GM10266 (cell line): ENCODE measurements at regions not wholly inside any gene's neighbourhood (a gene's known extent, or its start where the extent isn't known, plus 50 kb on each side); places are given as distances from the start of the nearest gene placed in this dataset.

ENCODE experiments used
- DNase-seq: peaks from one replicate; pipeline ENCODE4 v3.0.0; 2012; ENCODE audit errors: extremely low spot score
- CTCF ChIP-seq: IDR thresholded peaks from 2 replicates; pipeline ENCODE4 v1.5.1; 2012; ENCODE audit warnings: mild to moderate bottlenecking, low read depth; ENCODE audit not compliant: control insufficient read depth, insufficient read depth; ENCODE audit errors: missing control alignments

- DNase-seq: no peak
- TF ChIP-seq CTCF: no peak
These were observed 85.0 kb upstream of the RAB3GAP2 start for GRCh38 chr1:220356981-220357850.

DNA sequence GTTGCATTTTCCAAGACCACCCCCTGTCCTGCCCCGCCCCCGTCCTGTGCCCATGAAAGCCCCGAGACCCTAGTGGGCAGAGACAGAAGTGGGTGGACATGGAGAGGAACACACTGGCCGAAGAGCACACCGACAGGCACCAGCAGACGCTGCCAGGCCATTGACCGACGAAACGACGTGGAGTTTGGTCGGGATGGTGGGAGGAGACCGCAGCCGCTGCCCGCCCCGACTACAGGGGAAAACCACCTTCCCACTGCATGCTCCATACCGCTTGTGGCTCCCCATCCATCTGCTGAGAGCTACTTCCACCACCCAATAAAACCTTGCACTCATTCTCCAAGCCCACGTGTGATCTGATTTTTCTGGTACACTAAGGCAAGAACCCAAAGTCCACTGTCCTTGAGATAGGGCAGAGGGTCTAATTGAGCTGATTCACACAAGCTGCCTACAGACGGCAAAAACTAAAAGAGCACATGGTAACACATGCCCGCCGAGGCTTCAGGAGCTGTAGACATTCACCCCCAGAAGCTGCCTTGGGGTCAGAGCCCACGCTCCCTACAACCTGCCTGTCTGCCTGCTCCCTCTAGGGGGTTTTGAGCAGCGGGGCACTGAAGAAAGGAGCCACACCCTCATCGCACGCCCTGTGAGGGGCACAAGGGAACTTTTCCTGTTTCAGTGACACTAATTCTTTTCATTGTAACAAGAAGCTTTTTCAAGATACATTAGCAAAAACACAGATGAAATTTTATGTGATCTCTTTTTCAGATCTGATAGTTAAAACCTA is 81.2 kb upstream of the RAB3GAP2 start:
- DNase-seq: no peak
- no peak for TF ChIP-seq CTCF

DNA sequence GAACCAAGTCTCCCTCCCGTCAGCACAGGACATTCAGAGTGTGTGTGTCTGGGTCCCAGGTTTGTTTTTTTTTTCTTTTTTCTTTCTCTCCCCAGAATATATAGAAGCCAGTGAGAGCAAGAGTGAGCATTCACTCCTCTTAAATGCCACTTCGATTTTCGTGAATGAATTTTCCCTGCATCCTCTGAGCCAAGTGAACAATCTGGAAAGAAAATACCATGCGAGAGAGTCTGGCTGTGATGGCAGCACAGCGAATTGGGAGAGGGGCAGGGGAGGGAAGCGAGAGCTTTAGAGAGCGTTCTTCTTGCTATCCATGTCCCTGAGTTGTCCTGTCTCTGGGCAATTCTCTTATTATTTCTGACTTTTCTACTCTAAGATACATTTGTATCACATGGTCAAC is 76.0 kb upstream of the RAB3GAP2 start:
- no peak for DNase-seq
- no peak for TF ChIP-seq CTCF

DNA sequence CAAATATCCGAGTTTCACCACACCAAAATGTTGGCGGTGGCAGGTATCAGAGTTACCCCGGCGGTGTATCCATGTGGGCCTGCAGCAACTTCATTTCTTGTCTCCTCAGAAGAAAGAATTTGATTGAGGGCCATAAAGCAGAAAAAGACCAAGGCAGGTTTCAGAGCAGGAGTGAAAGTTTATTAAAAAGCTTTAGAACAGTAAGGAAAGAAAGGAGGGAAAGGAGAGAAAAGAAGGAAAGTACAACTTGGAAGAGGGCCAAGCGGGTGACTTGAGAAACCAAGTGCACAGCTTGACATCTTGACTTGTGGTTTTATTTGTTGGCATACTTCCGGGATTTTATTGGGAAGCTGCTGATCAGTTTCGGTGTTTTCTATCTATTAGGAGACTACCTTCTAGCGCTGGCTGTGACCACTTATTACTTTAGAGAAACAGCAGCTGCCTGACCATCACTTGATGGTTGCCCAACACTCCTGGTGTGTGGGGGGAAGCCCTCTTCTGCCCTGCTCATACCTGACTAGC is 75.5 kb upstream of the RAB3GAP2 start:
- no peak for TF ChIP-seq CTCF
- DNase-seq: no peak

DNA sequence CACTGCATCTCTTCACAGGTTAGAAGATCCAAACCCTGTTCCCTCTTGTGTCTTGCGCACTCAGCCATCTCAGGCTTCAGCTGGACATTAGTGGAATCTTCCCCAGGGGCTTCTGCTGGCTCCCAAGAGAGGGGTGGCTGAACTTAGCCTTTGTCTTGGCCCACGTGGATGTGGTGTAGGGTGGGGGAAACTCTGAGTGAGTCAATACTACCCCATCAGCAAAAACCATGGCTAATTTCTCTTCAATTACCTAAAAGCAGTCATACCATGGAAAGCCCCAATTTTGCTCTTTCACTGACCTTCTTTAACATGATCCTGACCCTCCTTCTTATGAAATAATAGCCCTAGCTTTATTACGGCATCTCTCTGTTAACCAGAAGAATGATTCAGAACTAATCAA is 72.5 kb upstream of the RAB3GAP2 start:
- TF ChIP-seq CTCF: no peak
- DNase-seq: peak; percentile 17

- no peak for TF ChIP-seq CTCF
- no peak for DNase-seq
These were observed 70.6 kb upstream of the RAB3GAP2 start for GRCh38 chr1:220342853-220343252.
